ENCODE measurements at regions not wholly inside any gene's neighbourhood (a gene's known extent, or its start where the extent isn't known, plus 50 kb on each side); places are given as distances from the start of the nearest gene placed in this dataset.

- WGBS, 2 donors, result 85 to 88% methylated on average over 1 of the region's 1 CpG
- no peak overlapping the region for H3K4me3 ChIP-seq
- no peak for DNase-seq
- intact Hi-C loops (cut with DNase I), result no loop called here
- no peaks in the 10 kb centered on the region for H3K27me3 ChIP-seq
- no peak overlapping the region for H3K27ac ChIP-seq
- TF ChIP-seq POLR2AphosphoS5 (IDR thresholded peaks at IDR 0.05) (no peak), EP300 (IDR thresholded peaks at IDR 0.05) (no peak), POLR2A (IDR thresholded peaks at IDR 0.05) (no peak), CTCF (IDR thresholded peaks at IDR 0.05) (no peak)
- no peaks in the 10 kb centered on the region for H3K36me3 ChIP-seq
- H3K9me3 ChIP-seq, result no peaks in the 10 kb centered on the region
- no peaks in the 10 kb centered on the region for H3K4me1 ChIP-seq
These were observed 610.9 kb downstream of the ADGRL2 start for GRCh38 chr1:82411605-82412004.

GRCh38 chr1:82405333-82405732 lies 604.6 kb downstream of the ADGRL2 start:
- WGBS, 2 donors, result 89 to 93% methylated on average over 1 of the region's 1 CpG
- TF ChIP-seq POLR2A (IDR thresholded peaks at IDR 0.05) (no peak), CTCF (IDR thresholded peaks at IDR 0.05) (no peak), POLR2AphosphoS5 (IDR thresholded peaks at IDR 0.05) (no peak), EP300 (IDR thresholded peaks at IDR 0.05) (no peak)
- no peak for DNase-seq
- Histone ChIP-seq H3K4me3 (no peak overlapping the region), H3K27me3 (no peaks in the 10 kb centered on the region), H3K4me1 (no peaks in the 10 kb centered on the region), H3K36me3 (no peaks in the 10 kb centered on the region), H3K27ac (no peak overlapping the region), H3K9me3 (no peaks in the 10 kb centered on the region)
- intact Hi-C loops (cut with DNase I), result no loop called here

GRCh38 chr1:82401116-82401515 lies 600.4 kb downstream of the ADGRL2 start:
- DNase-seq, result no peak
- intact Hi-C loops (cut with DNase I), result no loop called here
- no peak for TF ChIP-seq CTCF (IDR thresholded peaks at IDR 0.05)
- TF ChIP-seq EP300 (IDR thresholded peaks at IDR 0.05), result no peak
- no peak for TF ChIP-seq POLR2AphosphoS5 (IDR thresholded peaks at IDR 0.05)
- no peak for TF ChIP-seq POLR2A (IDR thresholded peaks at IDR 0.05)
- Histone ChIP-seq H3K9me3 (no peaks in the 10 kb centered on the region), H3K4me3 (no peak overlapping the region), H3K36me3 (no peaks in the 10 kb centered on the region), H3K27me3 (no peaks in the 10 kb centered on the region), H3K4me1 (no peaks in the 10 kb centered on the region), H3K27ac (no peak overlapping the region)
- WGBS, 2 donors, result 44 to 54% methylated on average over 1 of the region's 1 CpG

- Histone ChIP-seq H3K9me3 (no peaks in the 10 kb centered on the region), H3K27ac (no peak overlapping the region), H3K27me3 (no peaks in the 10 kb centered on the region), H3K36me3 (no peaks in the 10 kb centered on the region), H3K4me3 (no peak overlapping the region), H3K4me1 (no peaks in the 10 kb centered on the region)
- intact Hi-C loops (cut with DNase I), result no loop called here
- no peak for DNase-seq
- 73 to 78% methylated on average over 4 of the region's 4 CpGs for WGBS, 2 donors
- TF ChIP-seq POLR2A (IDR thresholded peaks at IDR 0.05), result no peak
- no peak for TF ChIP-seq POLR2AphosphoS5 (IDR thresholded peaks at IDR 0.05)
- TF ChIP-seq EP300 (IDR thresholded peaks at IDR 0.05), result no peak
- no peak for TF ChIP-seq CTCF (IDR thresholded peaks at IDR 0.05)
These were observed 599.8 kb downstream of the ADGRL2 start for GRCh38 chr1:82400521-82400920.

GRCh38 chr1:82399093-82399492 lies 598.4 kb downstream of the ADGRL2 start:
- no peaks in the 10 kb centered on the region for H3K9me3 ChIP-seq
- H3K4me3 ChIP-seq, result no peak overlapping the region
- intact Hi-C loops (cut with DNase I), result no loop called here
- DNase-seq, result no peak
- TF ChIP-seq CTCF (IDR thresholded peaks at IDR 0.05) (no peak), EP300 (IDR thresholded peaks at IDR 0.05) (no peak), POLR2AphosphoS5 (IDR thresholded peaks at IDR 0.05) (no peak), POLR2A (IDR thresholded peaks at IDR 0.05) (no peak)
- H3K27ac ChIP-seq, result no peak overlapping the region
- H3K36me3 ChIP-seq, result no peaks in the 10 kb centered on the region
- no peaks in the 10 kb centered on the region for H3K27me3 ChIP-seq
- no peaks in the 10 kb centered on the region for H3K4me1 ChIP-seq
